ENCODE measurements at regions not wholly inside any gene's neighbourhood (a gene's known extent, or its start where the extent isn't known, plus 50 kb on each side); places are given as distances from the start of the nearest gene placed in this dataset.

GRCh38 chr7:142389544-142389943, 131.7 kb upstream of the PRSS58 start:
- TF ChIP-seq CTCF (conservative IDR thresholded peaks at IDR 0.05 in 1 of 2, IDR thresholded peaks at IDR 0.05 in 1 of 2; ENCODE audit: low read depth in 1 of 2, low read length in 2 of 2): no peak
- no peak for TF ChIP-seq EZH2 (IDR thresholded peaks at IDR 0.05; ENCODE audit: low read length, missing control alignments)
